Activated T-helper 17 cell treated with anti-CD3 and anti-CD28 coated beads, Interleukin-2, amount 50 U/mL, for 72 hours (primary cell): ENCODE measurements at regions not wholly inside any gene's neighbourhood (a gene's known extent, or its start where the extent isn't known, plus 50 kb on each side); places are given as distances from the start of the nearest gene placed in this dataset.

ENCODE experiments used
- ATAC-seq: fragments of 150-1000 bp; cut with Tn5 transposase; replicated peaks from 2 replicates; pipeline ENCODE4 v1.10.0; 2021; ENCODE audit warnings: mild to moderate bottlenecking, moderate library complexity
- H3K27ac Mint-ChIP-seq: one replicate; pipeline ENCODE4 v1.8.0; 2022; ENCODE audit warnings: mixed read lengths
- H3K27me3 Mint-ChIP-seq: one replicate; pipeline ENCODE4 v1.8.0; 2022; ENCODE audit warnings: mixed read lengths
- H3K36me3 Mint-ChIP-seq: one replicate; pipeline ENCODE4 v1.8.0; 2022; ENCODE audit warnings: low read depth, mild to moderate bottlenecking, mixed read lengths
- H3K4me1 Mint-ChIP-seq: one replicate; pipeline ENCODE4 v1.8.0; 2022; ENCODE audit warnings: mixed read lengths
- H3K4me3 Mint-ChIP-seq: one replicate; pipeline ENCODE4 v1.8.0; 2022; ENCODE audit warnings: mild to moderate bottlenecking, mixed read lengths
- H3K9me3 Mint-ChIP-seq: one replicate; pipeline ENCODE4 v1.8.0; 2022; ENCODE audit warnings: mixed read lengths

- Mint-ChIP-seq H3K27me3 (no peaks in the 10 kb centered on the region), H3K36me3 (no peaks in the 10 kb centered on the region), H3K4me1 (no peaks in the 10 kb centered on the region), H3K4me3 (no peak overlapping the region), H3K9me3 (peaks cover 6% of the 10 kb centered on the region), H3K27ac (no peak overlapping the region)
- no peak for ATAC-seq
Observed at GRCh38 chr4:176549161-176549865, 229.5 kb downstream of the SPCS3 start.

- no peak overlapping the region for H3K27ac Mint-ChIP-seq
- no peak overlapping the region for H3K4me3 Mint-ChIP-seq
- H3K9me3 Mint-ChIP-seq = peaks cover 4% of the 10 kb centered on the region
- no peak for ATAC-seq
- H3K27me3 Mint-ChIP-seq = no peaks in the 10 kb centered on the region
- H3K36me3 Mint-ChIP-seq = no peaks in the 10 kb centered on the region
- H3K4me1 Mint-ChIP-seq = no peaks in the 10 kb centered on the region
Observed at GRCh38 chr4:176558661-176559060, 234.1 kb downstream of the VEGFC start.

GRCh38 chr4:176561368-176561767 lies 231.4 kb downstream of the VEGFC start:
- no peak overlapping the region for H3K27ac Mint-ChIP-seq
- H3K27me3 Mint-ChIP-seq = no peaks in the 10 kb centered on the region
- no peak overlapping the region for H3K4me3 Mint-ChIP-seq

GRCh38 chr4:176563591-176563990 lies 229.1 kb downstream of the VEGFC start:
- no peaks in the 10 kb centered on the region for H3K4me1 Mint-ChIP-seq
- H3K36me3 Mint-ChIP-seq = no peaks in the 10 kb centered on the region
- H3K9me3 Mint-ChIP-seq = peaks cover 4% of the 10 kb centered on the region
- no peak overlapping the region for H3K27ac Mint-ChIP-seq
- no peak overlapping the region for H3K4me3 Mint-ChIP-seq
- ATAC-seq = no peak
- no peaks in the 10 kb centered on the region for H3K27me3 Mint-ChIP-seq

More at GRCh38 chr4:176561368-176561767, 231.4 kb downstream of the VEGFC start:
- Mint-ChIP-seq H3K36me3 (no peaks in the 10 kb centered on the region), H3K9me3 (peaks cover 4% of the 10 kb centered on the region), H3K4me1 (no peaks in the 10 kb centered on the region)
- no peak for ATAC-seq

GRCh38 chr4:176565049-176565448 lies 227.7 kb downstream of the VEGFC start:
- Mint-ChIP-seq H3K27me3 (no peaks in the 10 kb centered on the region), H3K9me3 (peaks cover 4% of the 10 kb centered on the region), H3K36me3 (no peaks in the 10 kb centered on the region), H3K4me1 (no peaks in the 10 kb centered on the region), H3K4me3 (no peak overlapping the region), H3K27ac (no peak overlapping the region)
- ATAC-seq = no peak

- Mint-ChIP-seq H3K36me3 (no peaks in the 10 kb centered on the region), H3K9me3 (peaks cover 4% of the 10 kb centered on the region)
- ATAC-seq = no peak
Observed at GRCh38 chr4:176566769-176567168, 226.0 kb downstream of the VEGFC start.

GRCh38 chr4:176568238-176568637 lies 224.5 kb downstream of the VEGFC start:
- no peak overlapping the region for H3K4me3 Mint-ChIP-seq
- H3K27ac Mint-ChIP-seq = no peak overlapping the region
- H3K4me1 Mint-ChIP-seq = no peaks in the 10 kb centered on the region
- no peaks in the 10 kb centered on the region for H3K9me3 Mint-ChIP-seq
- ATAC-seq = no peak
- no peaks in the 10 kb centered on the region for H3K36me3 Mint-ChIP-seq
- no peaks in the 10 kb centered on the region for H3K27me3 Mint-ChIP-seq

More at GRCh38 chr4:176566769-176567168, 226.0 kb downstream of the VEGFC start:
- H3K4me1 Mint-ChIP-seq = no peaks in the 10 kb centered on the region
- no peak overlapping the region for H3K4me3 Mint-ChIP-seq
- H3K27me3 Mint-ChIP-seq = no peaks in the 10 kb centered on the region
- no peak overlapping the region for H3K27ac Mint-ChIP-seq

GRCh38 chr4:176569301-176569700 lies 223.4 kb downstream of the VEGFC start:
- Mint-ChIP-seq H3K27me3 (no peaks in the 10 kb centered on the region), H3K9me3 (no peaks in the 10 kb centered on the region), H3K36me3 (no peaks in the 10 kb centered on the region), H3K4me3 (no peak overlapping the region), H3K4me1 (no peaks in the 10 kb centered on the region), H3K27ac (no peak overlapping the region)
- ATAC-seq = no peak

- H3K4me3 Mint-ChIP-seq = no peak overlapping the region
- H3K27ac Mint-ChIP-seq = no peak overlapping the region
- H3K4me1 Mint-ChIP-seq = no peaks in the 10 kb centered on the region
- no peaks in the 10 kb centered on the region for H3K9me3 Mint-ChIP-seq
- no peaks in the 10 kb centered on the region for H3K27me3 Mint-ChIP-seq
- ATAC-seq = no peak
- H3K36me3 Mint-ChIP-seq = no peaks in the 10 kb centered on the region
Observed at GRCh38 chr4:176571206-176571605, 221.5 kb downstream of the VEGFC start.

GRCh38 chr4:176575141-176575730 lies 217.5 kb downstream of the VEGFC start:
- no peaks in the 10 kb centered on the region for H3K36me3 Mint-ChIP-seq
- ATAC-seq = no peak
- no peaks in the 10 kb centered on the region for H3K4me1 Mint-ChIP-seq
- no peak overlapping the region for H3K4me3 Mint-ChIP-seq
- no peaks in the 10 kb centered on the region for H3K27me3 Mint-ChIP-seq
- no peak overlapping the region for H3K27ac Mint-ChIP-seq
- H3K9me3 Mint-ChIP-seq = no peaks in the 10 kb centered on the region

GRCh38 chr4:176579226-176579625 lies 213.5 kb downstream of the VEGFC start:
- no peaks in the 10 kb centered on the region for H3K9me3 Mint-ChIP-seq
- no peaks in the 10 kb centered on the region for H3K27me3 Mint-ChIP-seq
- no peak for ATAC-seq
- H3K27ac Mint-ChIP-seq = no peak overlapping the region
- H3K36me3 Mint-ChIP-seq = no peaks in the 10 kb centered on the region
- no peak overlapping the region for H3K4me3 Mint-ChIP-seq
- H3K4me1 Mint-ChIP-seq = no peaks in the 10 kb centered on the region

- H3K36me3 Mint-ChIP-seq = no peaks in the 10 kb centered on the region
- no peaks in the 10 kb centered on the region for H3K27me3 Mint-ChIP-seq
- no peaks in the 10 kb centered on the region for H3K4me1 Mint-ChIP-seq
- no peak overlapping the region for H3K27ac Mint-ChIP-seq
- ATAC-seq = no peak
- peaks cover 3% of the 10 kb centered on the region for H3K9me3 Mint-ChIP-seq
- no peak overlapping the region for H3K4me3 Mint-ChIP-seq
Observed at GRCh38 chr4:176583278-176583677, 209.4 kb downstream of the VEGFC start.

- Mint-ChIP-seq H3K4me1 (no peaks in the 10 kb centered on the region), H3K27me3 (no peaks in the 10 kb centered on the region), H3K36me3 (no peaks in the 10 kb centered on the region), H3K27ac (no peak overlapping the region), H3K9me3 (peaks cover 3% of the 10 kb centered on the region), H3K4me3 (no peak overlapping the region)
- no peak for ATAC-seq
Observed at GRCh38 chr4:176584031-176584606, 208.6 kb downstream of the VEGFC start.

GRCh38 chr4:176587920-176588319 lies 204.8 kb downstream of the VEGFC start:
- no peaks in the 10 kb centered on the region for H3K27me3 Mint-ChIP-seq
- H3K4me1 Mint-ChIP-seq = no peaks in the 10 kb centered on the region
- H3K9me3 Mint-ChIP-seq = peaks cover 3% of the 10 kb centered on the region
- H3K27ac Mint-ChIP-seq = no peak overlapping the region
- H3K36me3 Mint-ChIP-seq = no peaks in the 10 kb centered on the region
- ATAC-seq = no peak
- no peak overlapping the region for H3K4me3 Mint-ChIP-seq

- no peaks in the 10 kb centered on the region for H3K4me1 Mint-ChIP-seq
- H3K27me3 Mint-ChIP-seq = no peaks in the 10 kb centered on the region
- peaks cover 3% of the 10 kb centered on the region for H3K9me3 Mint-ChIP-seq
- no peak overlapping the region for H3K27ac Mint-ChIP-seq
- H3K4me3 Mint-ChIP-seq = no peak overlapping the region
- no peaks in the 10 kb centered on the region for H3K36me3 Mint-ChIP-seq
- no peak for ATAC-seq
Observed at GRCh38 chr4:176588436-176588835, 204.3 kb downstream of the VEGFC start.
